Endothelial cell of umbilical vein (primary cell): ENCODE measurements at regions not wholly inside any gene's neighbourhood (a gene's known extent, or its start where the extent isn't known, plus 50 kb on each side); places are given as distances from the start of the nearest gene placed in this dataset.
A peak's percentile ranks its signal among the peaks of the same experiment; 100 is the strongest.

Experiments used
- BruUV-seq: library from RNA; stranded (reverse); fragments of 400-500 nt; replicated peaks from 2 replicates; lab custom pipeline; 2021; lab: Mats Ljungman, UMichigan
- CTCF ChIA-PET: fragments of 300-600, 350-600 bp; sonication (Branson Sonifier 250); formaldehyde crosslinking; loops from one replicate; lab custom pipeline; 2021; ENCODE audit warnings: antibody characterized with exemption, inconsistent platforms; lab: Charles Lee
- POLR2A ChIA-PET: fragments of 300-600, 350-600 bp; sonication (Branson Sonifier 250); formaldehyde crosslinking; loops from one replicate; lab custom pipeline; 2021; ENCODE audit warnings: antibody characterized with exemption, inconsistent platforms; lab: Charles Lee
- DNase-seq: peaks from one replicate; pipeline ENCODE4 v3.0.0-alpha.2; 2011; ENCODE audit warnings: low read depth, low spot score
- FAIRE-seq: peaks from 2 replicates; lab custom pipeline; 2011; peaks lifted over from hg19 to GRCh38; lab: Jason Lieb, UNC
- H2AFZ ChIP-seq: 2 replicates; pipeline ENCODE4 v1.6.0; 2012; ENCODE audit warnings: low read depth, low read length, control low read depth, inconsistent platforms
- H3K27ac ChIP-seq: 2 replicates; pipeline ENCODE4 v1.5.1; 2011; ENCODE audit warnings: low read depth, mild to moderate bottlenecking, control low read depth, low read length, moderate library complexity; ENCODE audit not compliant: insufficient read depth
- H3K27me3 ChIP-seq, 2 experiments: 2 replicates each; pipeline versions ENCODE4 v1.6.0 to v1.6.1; 2011; ENCODE audit warnings: low read length in 2 of 2, mixed read lengths in 1 of 2; ENCODE audit not compliant: control insufficient read depth in 2 of 2, insufficient read depth in 2 of 2
- H3K36me3 ChIP-seq, 2 experiments: 2 replicates in 1 of 2; 3 replicates in 1 of 2; pipeline ENCODE4 v1.5.1; 2011; ENCODE audit warnings: low read length in 2 of 2, mild to moderate bottlenecking in 1 of 2, moderate library complexity in 1 of 2; ENCODE audit not compliant: control insufficient read depth in 2 of 2, insufficient read depth in 2 of 2; ENCODE audit errors: extremely low read depth in 1 of 2
- H3K4me1 ChIP-seq: 3 replicates; pipeline ENCODE4 v1.5.1; 2011; ENCODE audit warnings: mild to moderate bottlenecking, low read length; ENCODE audit not compliant: control insufficient read depth, insufficient read depth; ENCODE audit errors: extremely low read depth
- H3K4me2 ChIP-seq: 2 replicates; pipeline ENCODE4 v1.6.1; 2011; ENCODE audit warnings: low read length, control low read depth, mixed read lengths; ENCODE audit not compliant: insufficient read depth
- H3K4me3 ChIP-seq, 3 experiments: fragments of 200-600 bp in 1 of 3; sonication (generic), shearing (Covaris generic) in 1 of 3; replicated peaks in 1 of 3; 2 replicates each; pipeline ENCODE4 v1.5.1; 2011 to 2016; ENCODE audit warnings: control low read depth in 3 of 3, low read length in 3 of 3, mild to moderate bottlenecking in 2 of 3, inconsistent platforms in 1 of 3, low read depth in 1 of 3, moderate library complexity in 1 of 3; ENCODE audit not compliant: insufficient read depth in 1 of 3
- H3K79me2 ChIP-seq: 2 replicates; pipeline ENCODE4 v1.6.0; 2012; ENCODE audit warnings: low read length, inconsistent platforms; ENCODE audit not compliant: control insufficient read depth, insufficient read depth
- H3K9ac ChIP-seq: replicated peaks from 2 replicates; pipeline ENCODE3; 2011; ENCODE audit warnings: low read length, control low read depth; ENCODE audit not compliant: insufficient read depth; ENCODE audit errors: extremely low read depth
- H3K9me1 ChIP-seq: replicated peaks from 3 replicates; pipeline ENCODE4 v1.6.0; 2011; ENCODE audit warnings: mild to moderate bottlenecking, low read length; ENCODE audit not compliant: control insufficient read depth, insufficient read depth; ENCODE audit errors: extremely low read depth
- H3K9me3 ChIP-seq: replicated peaks from 2 replicates; pipeline ENCODE4 v1.5.1; 2012; ENCODE audit warnings: low read length, inconsistent platforms; ENCODE audit not compliant: control insufficient read depth, insufficient read depth
- H4K20me1 ChIP-seq: replicated peaks from 2 replicates; pipeline ENCODE3; 2011; ENCODE audit warnings: mild to moderate bottlenecking, low read length; ENCODE audit not compliant: control insufficient read depth, insufficient read depth; ENCODE audit errors: extremely low read depth
- CTCF ChIP-seq, 2 donors: IDR thresholded peaks; 1 replicate in 1 of 2; 2 replicates in 1 of 2; pipeline ENCODE4 v1.5.1; 2011; ENCODE audit warnings: low read length in 2 of 2, mild to moderate bottlenecking in 2 of 2, moderate library complexity in 2 of 2, control low read depth in 1 of 2, inconsistent platforms in 1 of 2, low read depth in 1 of 2; ENCODE audit not compliant: insufficient read depth in 1 of 2; ENCODE audit errors: extremely low read depth in 1 of 2
- EZH2 ChIP-seq: IDR thresholded peaks from 2 replicates; pipeline ENCODE4 v1.6.1; 2012; ENCODE audit warnings: borderline replicate concordance, low read depth, mild to moderate bottlenecking, moderate library complexity, low read length, inconsistent platforms; ENCODE audit not compliant: severe bottlenecking
- FOS ChIP-seq: IDR thresholded peaks from 2 replicates; pipeline ENCODE4 v1.6.1; 2011; ENCODE audit warnings: mild to moderate bottlenecking, low read length, moderate library complexity, borderline replicate concordance; ENCODE audit not compliant: insufficient read depth
- GATA2 ChIP-seq: IDR thresholded peaks from 2 replicates; pipeline ENCODE4 v1.7.0; 2011; ENCODE audit warnings: low read depth, mild to moderate bottlenecking, moderate library complexity, mixed read lengths, low read length; ENCODE audit not compliant: insufficient read length, insufficient read depth
- JUN ChIP-seq: IDR thresholded peaks from 2 replicates; pipeline ENCODE4 v1.6.1; 2011; ENCODE audit warnings: borderline replicate concordance, low read depth; ENCODE audit not compliant: insufficient read length, insufficient read depth
- MAX ChIP-seq: IDR thresholded peaks from 2 replicates; pipeline ENCODE4 v1.6.1; 2011; ENCODE audit not compliant: insufficient read depth, insufficient read length
- POLR2A ChIP-seq: IDR thresholded peaks from 2 replicates; pipeline ENCODE4 v1.6.1; 2012; ENCODE audit warnings: low read depth, mild to moderate bottlenecking, control low read depth, low read length
- dilution Hi-C: fragments of 300-500 bp; cut with MboI; formaldehyde crosslinking; loops from one replicate; pipeline ENCODE4 v1.15.0; 2019; ENCODE audit warnings: low sequenced_read_pairs; ENCODE audit not compliant: extremely low pct_ligation_motif_present
- intact Hi-C: fragments of 100-400 bp; cut with micrococcal nuclease; formaldehyde crosslinking; loops from one replicate; pipeline ENCODE4 v1.10.0; 2022

- CTCF ChIA-PET: interaction anchor here (0.7 to 2.2 kb wide), 8 partner anchors 9 to 354 kb away, joined by 3 to 6 read pairs (median 3); partner anchors contain the start of gene RASSF8
Observed at GRCh38 chr12:25789541-25789944, 168.9 kb upstream of the RASSF8 start.

GRCh38 chr12:25792031-25792430 lies 166.5 kb upstream of the RASSF8 start:
- dilution Hi-C loops: no loop called here
- no peak overlapping the region for H3K9ac ChIP-seq
- FAIRE-seq (no peak), DNase-seq (peak; percentile 70)
- no peak overlapping the region for H3K4me2 ChIP-seq
- no peak overlapping the region for H2AFZ ChIP-seq
- no peaks in the 10 kb centered on the region for H3K9me1 ChIP-seq
- intact Hi-C loops: no loop called here
- peaks cover 48% of the 10 kb centered on the region for H3K4me1 ChIP-seq
- H3K4me3 ChIP-seq: no peak overlapping the region
- peak overlapping the region; percentile 34 for H3K27ac ChIP-seq
- no TSS peak for BruUV-seq
- no peaks in the 10 kb centered on the region for H3K36me3 ChIP-seq
- TF ChIP-seq EZH2 (no peak), JUN (peak; percentile 70), CTCF (IDR thresholded peaks at IDR 0.05; ENCODE audit: extremely low read depth in 1 of 2, insufficient read depth in 1 of 2, low read depth in 1 of 2, low read length in 2 of 2) (no peak), FOS (peak; percentile 89), MAX (no peak), GATA2 (peak; percentile 80)
- H4K20me1 ChIP-seq: no peaks in the 10 kb centered on the region
- POLR2A ChIA-PET: no interaction called here
- CTCF ChIA-PET: no interaction called here
- no peaks in the 10 kb centered on the region for H3K79me2 ChIP-seq
- H3K9me3 ChIP-seq: no peaks in the 10 kb centered on the region
- H3K27me3 ChIP-seq: no peaks in the 10 kb centered on the region

More at GRCh38 chr12:25789541-25789944, 168.9 kb upstream of the RASSF8 start:
- Histone ChIP-seq H3K27ac (no peak overlapping the region), H3K4me2 (no peak overlapping the region), H3K36me3 (no peaks in the 10 kb centered on the region), H4K20me1 (no peaks in the 10 kb centered on the region), H3K4me3 (no peak overlapping the region), H3K9me1 (no peaks in the 10 kb centered on the region), H3K9me3 (no peaks in the 10 kb centered on the region), H3K9ac (no peak overlapping the region), H3K27me3 (no peaks in the 10 kb centered on the region), H3K79me2 (no peaks in the 10 kb centered on the region), H2AFZ (no peak overlapping the region), H3K4me1 (peaks cover 49% of the 10 kb centered on the region)
- peak; percentile 29 for TF ChIP-seq GATA2
- TF ChIP-seq POLR2A: no peak
- POLR2A ChIA-PET: no interaction called here
- intact Hi-C loops: loop anchor here (2.0 to 5.0 kb wide), 2 partner anchors 133 to 169 kb away; partner anchors contain the start of gene RASSF8
- dilution Hi-C loops: no loop called here
- DNase-seq (peak; percentile 83), FAIRE-seq (no peak)
- BruUV-seq: no TSS peak
